ENCODE measurements at regions not wholly inside any gene's neighbourhood (a gene's known extent, or its start where the extent isn't known, plus 50 kb on each side); places are given as distances from the start of the nearest gene placed in this dataset.

DNA sequence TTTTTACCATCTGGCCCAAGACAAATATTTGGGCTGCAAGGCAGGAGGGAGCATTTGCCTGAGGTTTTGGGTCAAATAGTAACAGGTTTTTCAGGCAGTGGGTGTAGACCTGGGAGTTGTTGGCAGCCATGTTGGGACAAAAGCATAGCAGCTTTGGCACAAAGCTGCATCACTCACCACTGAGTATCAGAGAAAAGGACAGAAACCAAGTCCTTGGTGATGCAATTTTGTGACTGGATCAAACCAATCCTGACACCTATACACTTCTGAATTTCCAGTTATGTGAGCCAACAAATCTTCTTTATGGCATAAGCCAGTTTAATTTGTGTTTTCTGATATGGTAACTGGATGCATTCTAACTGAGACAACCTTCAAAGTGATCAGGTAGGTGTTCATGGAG lies 144.8 kb upstream of the KRR1 start:
- TF ChIP-seq POLR2A (IDR thresholded peaks at IDR 0.05) (no peak), POLR2AphosphoS5 (IDR thresholded peaks at IDR 0.05) (no peak)
- TF ChIP-seq, protein P1, sequence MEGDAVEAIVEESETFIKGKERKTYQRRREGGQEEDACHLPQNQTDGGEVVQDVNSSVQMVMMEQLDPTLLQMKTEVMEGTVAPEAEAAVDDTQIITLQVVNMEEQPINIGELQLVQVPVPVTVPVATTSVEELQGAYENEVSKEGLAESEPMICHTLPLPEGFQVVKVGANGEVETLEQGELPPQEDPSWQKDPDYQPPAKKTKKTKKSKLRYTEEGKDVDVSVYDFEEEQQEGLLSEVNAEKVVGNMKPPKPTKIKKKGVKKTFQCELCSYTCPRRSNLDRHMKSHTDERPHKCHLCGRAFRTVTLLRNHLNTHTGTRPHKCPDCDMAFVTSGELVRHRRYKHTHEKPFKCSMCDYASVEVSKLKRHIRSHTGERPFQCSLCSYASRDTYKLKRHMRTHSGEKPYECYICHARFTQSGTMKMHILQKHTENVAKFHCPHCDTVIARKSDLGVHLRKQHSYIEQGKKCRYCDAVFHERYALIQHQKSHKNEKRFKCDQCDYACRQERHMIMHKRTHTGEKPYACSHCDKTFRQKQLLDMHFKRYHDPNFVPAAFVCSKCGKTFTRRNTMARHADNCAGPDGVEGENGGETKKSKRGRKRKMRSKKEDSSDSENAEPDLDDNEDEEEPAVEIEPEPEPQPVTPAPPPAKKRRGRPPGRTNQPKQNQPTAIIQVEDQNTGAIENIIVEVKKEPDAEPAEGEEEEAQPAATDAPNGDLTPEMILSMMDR (IDR thresholded peaks at IDR 0.05) = no peak
- no peaks in the 10 kb centered on the region for H3K36me3 ChIP-seq
- DNase-seq (ENCODE audit: low spot score) = no peak
- intact Hi-C loops (cut with DNase I) = no loop called here
- H3K4me3 ChIP-seq = no peak overlapping the region
- no peaks in the 10 kb centered on the region for H3K4me1 ChIP-seq (replicated peaks)
- H3K9me3 ChIP-seq = no peaks in the 10 kb centered on the region
- no peak overlapping the region for H3K27ac ChIP-seq
- no peaks in the 10 kb centered on the region for H3K27me3 ChIP-seq (replicated peaks; ENCODE audit: insufficient read depth)

DNA sequence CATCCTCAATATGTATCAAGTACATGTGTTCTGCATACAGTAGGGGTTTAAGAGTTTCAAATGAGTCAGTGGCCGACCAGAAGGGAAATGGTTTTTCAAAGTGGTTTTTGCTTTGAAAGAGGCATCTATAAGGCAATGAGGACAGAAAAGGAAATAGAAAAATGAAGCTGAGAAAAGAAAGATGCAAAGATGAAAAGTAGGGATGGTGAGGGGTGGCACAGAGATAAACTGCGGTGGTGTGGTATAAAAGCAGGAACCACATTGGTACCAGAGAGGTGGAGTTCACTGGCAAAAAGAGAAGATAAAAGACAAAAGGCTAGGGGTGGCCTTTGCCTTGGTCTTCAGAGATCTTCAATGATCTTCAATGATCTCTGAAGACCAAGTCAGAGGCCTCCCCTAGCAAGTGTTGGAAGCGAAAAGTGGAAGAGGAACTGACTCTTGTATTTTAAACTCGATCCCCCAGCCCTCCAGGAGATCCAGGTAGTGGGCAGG lies 144.0 kb upstream of the KRR1 start:
- no peak overlapping the region for H3K4me3 ChIP-seq
- intact Hi-C loops (cut with DNase I) = no loop called here
- H3K27ac ChIP-seq = no peak overlapping the region
- no peaks in the 10 kb centered on the region for H3K4me1 ChIP-seq (replicated peaks)
- TF ChIP-seq, protein P1 (IDR thresholded peaks at IDR 0.05) = no peak
- TF ChIP-seq POLR2AphosphoS5 (IDR thresholded peaks at IDR 0.05) (no peak), POLR2A (IDR thresholded peaks at IDR 0.05) (no peak)
- H3K27me3 ChIP-seq (replicated peaks; ENCODE audit: insufficient read depth) = no peaks in the 10 kb centered on the region
- DNase-seq (ENCODE audit: low spot score) = no peak
- H3K9me3 ChIP-seq = no peaks in the 10 kb centered on the region
- H3K36me3 ChIP-seq = no peaks in the 10 kb centered on the region
- 94% methylated on average over 4 of the region's 4 CpGs for WGBS

DNA sequence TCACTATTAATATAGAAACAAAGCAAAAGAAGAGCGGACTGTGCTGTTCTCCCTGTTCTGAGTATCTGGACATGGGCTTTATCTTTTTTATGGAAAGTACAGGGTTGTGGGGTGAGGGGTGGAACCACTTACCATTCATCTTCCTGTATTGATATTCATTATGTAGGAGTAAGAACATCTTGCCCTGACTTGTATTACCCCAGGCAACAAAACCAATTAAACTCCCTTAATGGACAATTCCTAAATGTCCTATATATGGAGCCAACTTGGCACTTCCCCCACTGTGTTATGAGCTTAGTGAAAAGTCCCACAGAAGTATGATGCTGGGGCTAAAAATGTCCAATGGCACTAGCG lies 139.9 kb upstream of the KRR1 start:
- H3K27me3 ChIP-seq (replicated peaks; ENCODE audit: insufficient read depth) = no peaks in the 10 kb centered on the region
- TF ChIP-seq POLR2A (IDR thresholded peaks at IDR 0.05) = no peak
- TF ChIP-seq POLR2AphosphoS5 (IDR thresholded peaks at IDR 0.05) = peak; percentile 51
- no peaks in the 10 kb centered on the region for H3K4me1 ChIP-seq (replicated peaks)
- no peaks in the 10 kb centered on the region for H3K36me3 ChIP-seq
- no peaks in the 10 kb centered on the region for H3K9me3 ChIP-seq
- peak overlapping the region in 1 of 2 donors; percentile 25 for H3K27ac ChIP-seq
- intact Hi-C loops (cut with DNase I) = no loop called here
- 21% methylated on average over 2 of the region's 2 CpGs for WGBS
- DNase-seq (ENCODE audit: low spot score) = peak; percentile 61
- H3K4me3 ChIP-seq = no peak overlapping the region

DNA sequence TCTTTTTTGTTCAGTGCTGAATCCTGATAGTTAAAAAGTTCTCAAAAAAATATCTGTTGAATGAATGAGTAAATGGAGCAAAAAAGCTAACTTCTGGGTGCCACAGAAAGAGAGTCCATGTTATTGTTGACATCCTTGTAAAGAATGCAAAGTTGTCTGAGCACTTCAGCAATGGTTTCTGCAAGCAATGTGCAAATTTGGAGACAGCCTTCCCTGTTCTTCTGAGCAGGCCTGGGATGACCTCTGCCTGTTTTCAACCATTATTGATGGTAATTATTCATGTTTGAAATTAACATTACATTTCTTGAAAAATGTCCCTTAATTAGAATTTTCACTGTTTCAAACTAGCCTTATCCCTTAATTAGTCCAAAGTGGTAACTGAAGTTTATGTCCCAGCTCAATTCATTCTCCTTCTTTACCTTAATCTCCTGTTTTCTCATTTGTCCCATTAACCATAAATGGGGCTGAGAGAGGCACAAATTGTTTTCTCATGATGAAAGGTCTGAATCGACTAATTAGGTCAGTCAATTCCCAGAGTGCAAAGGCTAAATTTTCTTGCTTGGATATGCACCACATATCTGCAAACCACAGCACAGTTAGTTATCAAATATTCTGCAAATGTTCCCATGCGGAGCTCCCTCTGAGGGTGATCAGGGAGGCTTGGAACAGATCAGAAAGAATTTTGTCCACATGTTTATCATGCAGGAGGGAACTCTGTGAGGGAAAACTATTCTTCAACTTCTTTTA lies 139.4 kb upstream of the KRR1 start:
- Histone ChIP-seq H3K36me3 (no peaks in the 10 kb centered on the region), H3K4me3 (no peak overlapping the region), H3K27ac (peak overlapping the region in 1 of 2 donors; percentile 25), H3K27me3 (replicated peaks; ENCODE audit: insufficient read depth) (no peaks in the 10 kb centered on the region), H3K9me3 (no peaks in the 10 kb centered on the region), H3K4me1 (replicated peaks) (no peaks in the 10 kb centered on the region)
- DNase-seq (ENCODE audit: low spot score) = no peak
- 15% methylated on average over 2 of the region's 2 CpGs for WGBS
- TF ChIP-seq POLR2A (IDR thresholded peaks at IDR 0.05) (no peak), POLR2AphosphoS5 (IDR thresholded peaks at IDR 0.05) (no peak)
- TF ChIP-seq, protein P1 (IDR thresholded peaks at IDR 0.05) = no peak
- intact Hi-C loops (cut with DNase I) = no loop called here

DNA sequence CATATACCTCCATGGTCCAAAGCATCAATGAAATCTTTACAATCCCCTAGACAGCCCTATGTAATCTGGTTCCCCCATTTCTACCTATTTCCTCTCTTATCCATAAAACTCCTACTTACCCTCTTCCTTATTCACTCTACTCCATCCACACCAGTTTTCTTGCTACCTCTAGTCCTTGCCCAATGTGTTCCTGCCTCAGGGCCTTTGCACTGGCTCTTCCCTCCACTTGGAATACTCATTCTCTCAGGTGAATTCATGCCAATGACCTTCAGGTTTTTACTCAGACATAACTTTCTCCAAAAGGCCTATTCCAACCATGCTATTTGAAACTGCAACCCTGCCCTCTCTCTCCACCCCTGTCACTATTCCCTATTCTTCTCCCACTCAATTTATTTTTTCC lies 138.7 kb upstream of the KRR1 start:
- no peak overlapping the region for H3K27ac ChIP-seq

More for the DNA sequence above, 138.7 kb upstream of the KRR1 start:
- Histone ChIP-seq H3K9me3 (no peaks in the 10 kb centered on the region), H3K27me3 (replicated peaks; ENCODE audit: insufficient read depth) (no peaks in the 10 kb centered on the region), H3K36me3 (no peaks in the 10 kb centered on the region), H3K4me1 (replicated peaks) (no peaks in the 10 kb centered on the region), H3K4me3 (no peak overlapping the region)
- intact Hi-C loops (cut with DNase I) = no loop called here
- no peak for DNase-seq (ENCODE audit: low spot score)
- TF ChIP-seq, protein P1 (IDR thresholded peaks at IDR 0.05) = no peak
- TF ChIP-seq POLR2AphosphoS5 (IDR thresholded peaks at IDR 0.05) (no peak), POLR2A (IDR thresholded peaks at IDR 0.05) (no peak)

All from prostate gland (tissue), 2 donors.